Endothelial cell of umbilical vein (primary cell): ENCODE measurements at regions not wholly inside any gene's neighbourhood (a gene's known extent, or its start where the extent isn't known, plus 50 kb on each side); places are given as distances from the start of the nearest gene placed in this dataset.

Experiments
- BruUV-seq: library from RNA; stranded (reverse); fragments of 400-500 nt; replicated peaks from 2 replicates; lab custom pipeline; 2021; lab: Mats Ljungman, UMichigan
- CTCF ChIA-PET: fragments of 300-600, 350-600 bp; sonication (Branson Sonifier 250); formaldehyde crosslinking; loops from one replicate; lab custom pipeline; 2021; ENCODE audit warnings: antibody characterized with exemption, inconsistent platforms; lab: Charles Lee
- POLR2A ChIA-PET: fragments of 300-600, 350-600 bp; sonication (Branson Sonifier 250); formaldehyde crosslinking; loops from one replicate; lab custom pipeline; 2021; ENCODE audit warnings: antibody characterized with exemption, inconsistent platforms; lab: Charles Lee
- DNase-seq: peaks from one replicate; pipeline ENCODE4 v3.0.0-alpha.2; 2011; ENCODE audit warnings: low read depth, low spot score
- FAIRE-seq: peaks from 2 replicates; lab custom pipeline; 2011; peaks lifted over from hg19 to GRCh38; lab: Jason Lieb, UNC
- H2AFZ ChIP-seq: 2 replicates; pipeline ENCODE4 v1.6.0; 2012; ENCODE audit warnings: low read depth, low read length, control low read depth, inconsistent platforms
- H3K27ac ChIP-seq: 2 replicates; pipeline ENCODE4 v1.5.1; 2011; ENCODE audit warnings: low read depth, mild to moderate bottlenecking, control low read depth, low read length, moderate library complexity; ENCODE audit not compliant: insufficient read depth
- H3K27me3 ChIP-seq, 2 experiments: 2 replicates each; pipeline versions ENCODE4 v1.6.0 to v1.6.1; 2011; ENCODE audit warnings: low read length in 2 of 2, mixed read lengths in 1 of 2; ENCODE audit not compliant: control insufficient read depth in 2 of 2, insufficient read depth in 2 of 2
- H3K36me3 ChIP-seq, 2 experiments: 2 replicates in 1 of 2; 3 replicates in 1 of 2; pipeline ENCODE4 v1.5.1; 2011; ENCODE audit warnings: low read length in 2 of 2, mild to moderate bottlenecking in 1 of 2, moderate library complexity in 1 of 2; ENCODE audit not compliant: control insufficient read depth in 2 of 2, insufficient read depth in 2 of 2; ENCODE audit errors: extremely low read depth in 1 of 2
- H3K4me1 ChIP-seq: 3 replicates; pipeline ENCODE4 v1.5.1; 2011; ENCODE audit warnings: mild to moderate bottlenecking, low read length; ENCODE audit not compliant: control insufficient read depth, insufficient read depth; ENCODE audit errors: extremely low read depth
- H3K4me2 ChIP-seq: 2 replicates; pipeline ENCODE4 v1.6.1; 2011; ENCODE audit warnings: low read length, control low read depth, mixed read lengths; ENCODE audit not compliant: insufficient read depth
- H3K4me3 ChIP-seq, 3 experiments: fragments of 200-600 bp in 1 of 3; sonication (generic), shearing (Covaris generic) in 1 of 3; replicated peaks in 1 of 3; 2 replicates each; pipeline ENCODE4 v1.5.1; 2011 to 2016; ENCODE audit warnings: control low read depth in 3 of 3, low read length in 3 of 3, mild to moderate bottlenecking in 2 of 3, inconsistent platforms in 1 of 3, low read depth in 1 of 3, moderate library complexity in 1 of 3; ENCODE audit not compliant: insufficient read depth in 1 of 3
- H3K79me2 ChIP-seq: 2 replicates; pipeline ENCODE4 v1.6.0; 2012; ENCODE audit warnings: low read length, inconsistent platforms; ENCODE audit not compliant: control insufficient read depth, insufficient read depth
- H3K9ac ChIP-seq: replicated peaks from 2 replicates; pipeline ENCODE3; 2011; ENCODE audit warnings: low read length, control low read depth; ENCODE audit not compliant: insufficient read depth; ENCODE audit errors: extremely low read depth
- H3K9me1 ChIP-seq: replicated peaks from 3 replicates; pipeline ENCODE4 v1.6.0; 2011; ENCODE audit warnings: mild to moderate bottlenecking, low read length; ENCODE audit not compliant: control insufficient read depth, insufficient read depth; ENCODE audit errors: extremely low read depth
- H3K9me3 ChIP-seq: replicated peaks from 2 replicates; pipeline ENCODE4 v1.5.1; 2012; ENCODE audit warnings: low read length, inconsistent platforms; ENCODE audit not compliant: control insufficient read depth, insufficient read depth
- H4K20me1 ChIP-seq: replicated peaks from 2 replicates; pipeline ENCODE3; 2011; ENCODE audit warnings: mild to moderate bottlenecking, low read length; ENCODE audit not compliant: control insufficient read depth, insufficient read depth; ENCODE audit errors: extremely low read depth
- EZH2 ChIP-seq: IDR thresholded peaks from 2 replicates; pipeline ENCODE4 v1.6.1; 2012; ENCODE audit warnings: borderline replicate concordance, low read depth, mild to moderate bottlenecking, moderate library complexity, low read length, inconsistent platforms; ENCODE audit not compliant: severe bottlenecking
- FOS ChIP-seq: IDR thresholded peaks from 2 replicates; pipeline ENCODE4 v1.6.1; 2011; ENCODE audit warnings: mild to moderate bottlenecking, low read length, moderate library complexity, borderline replicate concordance; ENCODE audit not compliant: insufficient read depth
- GATA2 ChIP-seq: IDR thresholded peaks from 2 replicates; pipeline ENCODE4 v1.7.0; 2011; ENCODE audit warnings: low read depth, mild to moderate bottlenecking, moderate library complexity, mixed read lengths, low read length; ENCODE audit not compliant: insufficient read length, insufficient read depth
- JUN ChIP-seq: IDR thresholded peaks from 2 replicates; pipeline ENCODE4 v1.6.1; 2011; ENCODE audit warnings: borderline replicate concordance, low read depth; ENCODE audit not compliant: insufficient read length, insufficient read depth
- MYC ChIP-seq: IDR thresholded peaks from one replicate; pipeline ENCODE4 v1.6.1; 2011; ENCODE audit warnings: mild to moderate bottlenecking, low read depth, low read length
- POLR2A ChIP-seq: IDR thresholded peaks from 2 replicates; pipeline ENCODE4 v1.6.1; 2012; ENCODE audit warnings: low read depth, mild to moderate bottlenecking, control low read depth, low read length
- POLR2AphosphoS5 ChIP-seq: IDR thresholded peaks from 2 replicates; pipeline ENCODE4 v1.6.1; 2012; ENCODE audit warnings: low read depth, mild to moderate bottlenecking, control low read depth, low read length, moderate library complexity; ENCODE audit not compliant: insufficient read depth
- dilution Hi-C: fragments of 300-500 bp; cut with MboI; formaldehyde crosslinking; loops from one replicate; pipeline ENCODE4 v1.15.0; 2019; ENCODE audit warnings: low sequenced_read_pairs; ENCODE audit not compliant: extremely low pct_ligation_motif_present
- intact Hi-C: fragments of 100-400 bp; cut with micrococcal nuclease; formaldehyde crosslinking; loops from one replicate; pipeline ENCODE4 v1.10.0; 2022
- TF ChIP-seq, protein P1 (sequence below), 2 donors: IDR thresholded peaks; 1 replicate in 1 of 2; 2 replicates in 1 of 2; pipeline ENCODE4 v1.5.1; 2011; ENCODE audit warnings: low read length in 2 of 2, mild to moderate bottlenecking in 2 of 2, moderate library complexity in 2 of 2, control low read depth in 1 of 2, inconsistent platforms in 1 of 2, low read depth in 1 of 2; ENCODE audit not compliant: insufficient read depth in 1 of 2; ENCODE audit errors: extremely low read depth in 1 of 2
- TF ChIP-seq, protein P2 (sequence below): IDR thresholded peaks from 2 replicates; pipeline ENCODE4 v1.6.1; 2011; ENCODE audit not compliant: insufficient read depth, insufficient read length

DNA sequence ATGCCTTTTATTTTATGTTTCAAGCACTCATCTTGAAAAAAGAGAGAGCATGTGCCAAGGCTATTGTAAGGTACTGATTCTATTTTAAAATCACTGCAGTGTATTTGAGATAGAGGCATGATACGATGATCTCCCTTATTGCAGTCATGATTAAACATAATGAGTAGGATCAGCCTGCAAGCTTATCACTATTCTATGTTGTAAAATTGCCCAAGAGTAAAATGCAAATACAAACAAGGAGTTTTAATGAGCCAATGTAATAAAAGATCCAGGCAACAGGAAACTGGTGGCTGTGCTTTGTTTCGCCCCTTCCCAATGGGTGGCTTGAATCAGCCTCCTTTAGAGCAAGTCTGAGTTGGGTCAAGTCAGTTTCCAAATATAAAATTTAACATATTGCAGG, 116.4 kb upstream of the RBMS1 start:
- Histone ChIP-seq H3K4me2 (no peak overlapping the region), H4K20me1 (no peaks in the 10 kb centered on the region), H3K27ac (no peak overlapping the region), H3K9me1 (no peaks in the 10 kb centered on the region), H3K4me3 (no peak overlapping the region), H3K9me3 (no peaks in the 10 kb centered on the region), H3K36me3 (no peaks in the 10 kb centered on the region), H2AFZ (no peak overlapping the region), H3K79me2 (no peaks in the 10 kb centered on the region), H3K27me3 (no peaks in the 10 kb centered on the region), H3K9ac (no peak overlapping the region), H3K4me1 (peaks cover 12% of the 10 kb centered on the region)
- BruUV-seq: no TSS peak
- POLR2A ChIA-PET: no interaction called here
- FAIRE-seq: no peak
- DNase-seq: no peak
- TF ChIP-seq EZH2: no peak
- TF ChIP-seq, protein P1, sequence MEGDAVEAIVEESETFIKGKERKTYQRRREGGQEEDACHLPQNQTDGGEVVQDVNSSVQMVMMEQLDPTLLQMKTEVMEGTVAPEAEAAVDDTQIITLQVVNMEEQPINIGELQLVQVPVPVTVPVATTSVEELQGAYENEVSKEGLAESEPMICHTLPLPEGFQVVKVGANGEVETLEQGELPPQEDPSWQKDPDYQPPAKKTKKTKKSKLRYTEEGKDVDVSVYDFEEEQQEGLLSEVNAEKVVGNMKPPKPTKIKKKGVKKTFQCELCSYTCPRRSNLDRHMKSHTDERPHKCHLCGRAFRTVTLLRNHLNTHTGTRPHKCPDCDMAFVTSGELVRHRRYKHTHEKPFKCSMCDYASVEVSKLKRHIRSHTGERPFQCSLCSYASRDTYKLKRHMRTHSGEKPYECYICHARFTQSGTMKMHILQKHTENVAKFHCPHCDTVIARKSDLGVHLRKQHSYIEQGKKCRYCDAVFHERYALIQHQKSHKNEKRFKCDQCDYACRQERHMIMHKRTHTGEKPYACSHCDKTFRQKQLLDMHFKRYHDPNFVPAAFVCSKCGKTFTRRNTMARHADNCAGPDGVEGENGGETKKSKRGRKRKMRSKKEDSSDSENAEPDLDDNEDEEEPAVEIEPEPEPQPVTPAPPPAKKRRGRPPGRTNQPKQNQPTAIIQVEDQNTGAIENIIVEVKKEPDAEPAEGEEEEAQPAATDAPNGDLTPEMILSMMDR (IDR thresholded peaks at IDR 0.05; ENCODE audit: extremely low read depth in 1 of 2, insufficient read depth in 1 of 2, low read depth in 1 of 2, low read length in 2 of 2): no peak
- no peak for TF ChIP-seq JUN
- no peak for TF ChIP-seq MYC
- no peak for TF ChIP-seq POLR2AphosphoS5
- TF ChIP-seq FOS: no peak
- TF ChIP-seq, protein P2, sequence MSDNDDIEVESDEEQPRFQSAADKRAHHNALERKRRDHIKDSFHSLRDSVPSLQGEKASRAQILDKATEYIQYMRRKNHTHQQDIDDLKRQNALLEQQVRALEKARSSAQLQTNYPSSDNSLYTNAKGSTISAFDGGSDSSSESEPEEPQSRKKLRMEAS: no peak
- TF ChIP-seq POLR2A: no peak
- no peak for TF ChIP-seq GATA2
- CTCF ChIA-PET: no interaction called here
- intact Hi-C loops: no loop called here
- dilution Hi-C loops: no loop called here
